HEK293 (cell line): ENCODE measurements at regions not wholly inside any gene's neighbourhood (a gene's known extent, or its start where the extent isn't known, plus 50 kb on each side); places are given as distances from the start of the nearest gene placed in this dataset.
"Not testable (repeated sequence)": the region's sequence is repeated elsewhere in the genome, so short reads cannot be mapped to it uniquely, and the experiment has no call there.

ENCODE experiments used
- CTCF ChIA-PET: fragments of 350-600 bp; formaldehyde crosslinking; extraction: SDS; loops from one replicate; lab custom pipeline; 2021; ENCODE audit warnings: antibody characterized with exemption; lab: Yijun Ruan, JAX
- POLR2A ChIA-PET: fragments of 300-600 bp; formaldehyde crosslinking; extraction: SDS; loops from one replicate; lab custom pipeline; 2020; ENCODE audit warnings: antibody characterized with exemption, inconsistent platforms; lab: Yijun Ruan, JAX
- H3K27ac ChIP-seq: fragments of 200-500 bp; sonication (Bioruptor generic); 2 replicates; pipeline ENCODE4 v1.5.1; 2014; ENCODE audit warnings: low read depth, low read length, control low read depth, inconsistent platforms; ENCODE audit errors: extremely low read depth
- H3K36me3 ChIP-seq, 2 experiments: fragments of 200-500 bp in 1 of 2; sonication (Bioruptor generic) in 1 of 2; 1 replicate in 1 of 2; 2 replicates in 1 of 2; pipeline ENCODE4 v1.5.1; 2014 to 2017; ENCODE audit warnings: inconsistent platforms in 2 of 2, low read length in 2 of 2; ENCODE audit not compliant: control insufficient read depth in 2 of 2, insufficient read depth in 1 of 2
- H3K4me1 ChIP-seq: fragments of 200-500 bp; sonication (Bioruptor generic); 2 replicates; pipeline ENCODE4 v1.5.1; 2014; ENCODE audit warnings: mild to moderate bottlenecking, low read length, inconsistent platforms; ENCODE audit not compliant: control insufficient read depth, insufficient read depth
- H3K4me3 ChIP-seq: 2 replicates; pipeline ENCODE4 v1.5.1; 2011; ENCODE audit warnings: low read depth, mild to moderate bottlenecking, control low read depth, low read length, moderate library complexity
- H3K9me3 ChIP-seq: fragments of 200-500 bp; sonication (Bioruptor generic); 2 replicates; pipeline ENCODE4 v1.5.1; 2014; ENCODE audit warnings: low read depth, low read length, inconsistent platforms; ENCODE audit not compliant: control insufficient read depth, insufficient read depth
- AEBP2 ChIP-seq: fragments of 450-650 bp; formaldehyde crosslinking; IDR thresholded peaks from 2 replicates; pipeline ENCODE4 v1.5.1; 2016; ENCODE audit warnings: missing biosample characterization, missing genetic modification characterization, borderline replicate concordance
- PRDM2 ChIP-seq: fragments of 450-650 bp; formaldehyde crosslinking; IDR thresholded peaks from 2 replicates; pipeline ENCODE4 v1.5.1; 2016; ENCODE audit warnings: missing biosample characterization, missing genetic modification characterization, borderline replicate concordance
- SETDB1 ChIP-seq: IDR thresholded peaks from one replicate; pipeline ENCODE4 v1.6.1; 2017; ENCODE audit warnings: mild to moderate bottlenecking, low read length, moderate library complexity, mixed read lengths; ENCODE audit not compliant: insufficient read length
- ZNF112 ChIP-seq: fragments of 450-650 bp; formaldehyde crosslinking; IDR thresholded peaks from 2 replicates; pipeline ENCODE4 v1.5.0; 2017; ENCODE audit warnings: missing biosample characterization, missing genetic modification characterization
- ZNF175 ChIP-seq: fragments of 450-650 bp; formaldehyde crosslinking; IDR thresholded peaks from 2 replicates; pipeline ENCODE4 v1.5.1; 2016; ENCODE audit warnings: missing biosample characterization, missing genetic modification characterization
- ZNF202 ChIP-seq: fragments of 450-650 bp; formaldehyde crosslinking; IDR thresholded peaks from 2 replicates; pipeline ENCODE4 v1.5.1; 2016; ENCODE audit warnings: missing biosample characterization, missing genetic modification characterization, borderline replicate concordance
- ZNF274 ChIP-seq, 2 experiments: fragments of 200-500 bp in 1 of 2; fragments of 450-650 bp in 1 of 2; sonication (Bioruptor generic) in 1 of 2; formaldehyde crosslinking in 1 of 2; IDR thresholded peaks; 2 replicates each; pipeline versions ENCODE4 v1.5.1 to v1.6.1; 2014 to 2016; ENCODE audit warnings: borderline replicate concordance in 1 of 2, inconsistent platforms in 1 of 2, low read length in 1 of 2, missing biosample characterization in 1 of 2, missing genetic modification characterization in 1 of 2
- ZNF513 ChIP-seq: fragments of 450-650 bp; IDR thresholded peaks from 2 replicates; pipeline ENCODE4 v1.5.1; 2018; ENCODE audit warnings: missing biosample characterization, missing genetic modification characterization
- ZNF837 ChIP-seq: fragments of 450-650 bp; formaldehyde crosslinking; IDR thresholded peaks from 2 replicates; pipeline ENCODE4 v1.5.1; 2016; ENCODE audit warnings: missing biosample characterization, missing genetic modification characterization
- ZSCAN5A ChIP-seq: fragments of 450-650 bp; formaldehyde crosslinking; IDR thresholded peaks from 2 replicates; pipeline ENCODE4 v1.5.1; 2016; ENCODE audit warnings: missing biosample characterization, missing genetic modification characterization

GRCh38 chr11:13614918-13615317 is 53.5 kb upstream of the FAR1 start:
- POLR2A ChIA-PET, H3K27ac ChIP-seq, H3K4me1 ChIP-seq, CTCF ChIA-PET, H3K36me3 ChIP-seq, H3K9me3 ChIP-seq, H3K4me3 ChIP-seq: not testable (repeated sequence)
- peak; percentile 43 for TF ChIP-seq SETDB1

GRCh38 chr11:13608656-13609055 is 59.8 kb upstream of the FAR1 start:
- CTCF ChIA-PET = no interaction called here
- POLR2A ChIA-PET = no interaction called here
- Histone ChIP-seq H3K9me3 (no peaks in the 10 kb centered on the region), H3K27ac (no peak overlapping the region), H3K36me3 (no peaks in the 10 kb centered on the region), H3K4me1 (no peaks in the 10 kb centered on the region), H3K4me3 (no peak overlapping the region)
- TF ChIP-seq ZNF837 (tag by site-specific recombination) = no peak
- TF ChIP-seq ZNF112 (tag by site-specific recombination) = no peak
- TF ChIP-seq ZNF274 (IDR thresholded peaks at IDR 0.05; ENCODE audit: low read length) = no peak
- TF ChIP-seq ZNF274 (tag by site-specific recombination; IDR thresholded peaks at IDR 0.05; ENCODE audit: borderline replicate concordance) = no peak
- TF ChIP-seq ZSCAN5A (tag by site-specific recombination) = no peak
- TF ChIP-seq AEBP2 (tag by site-specific recombination) = no peak

GRCh38 chr11:13606701-13607100 is 61.8 kb upstream of the FAR1 start:
- H3K4me3 ChIP-seq = no peak overlapping the region
- TF ChIP-seq ZNF175 (tag by site-specific recombination) (no peak), ZNF513 (tag by site-specific recombination) (no peak), PRDM2 (tag by site-specific recombination) (no peak), ZNF202 (tag by site-specific recombination) (no peak), AEBP2 (tag by site-specific recombination) (no peak)
- TF ChIP-seq, all 188 proteins: peak for 0
- Histone ChIP-seq H3K4me1 (no peaks in the 10 kb centered on the region), H3K36me3 (no peaks in the 10 kb centered on the region), H3K9me3 (no peaks in the 10 kb centered on the region), H3K27ac (no peak overlapping the region)
- ChIA-PET POLR2A (no interaction called here), CTCF (interaction anchor here (0.6 kb wide), 1 partner anchor 388 kb away, joined by 3 read pairs; no protein-coding TSS in a partner anchor)
